PC-9 (cell line): ENCODE measurements at regions not wholly inside any gene's neighbourhood (a gene's known extent, or its start where the extent isn't known, plus 50 kb on each side); places are given as distances from the start of the nearest gene placed in this dataset.

ENCODE experiments used
- EZH2 ChIP-seq: fragments of 200-600 bp; sonication (generic); IDR thresholded peaks from 2 replicates; pipeline ENCODE4 v1.8.0; 2017; ENCODE audit warnings: antibody characterized with exemption, low read depth
- TF ChIP-seq, protein P1 (sequence below): fragments of 200-600 bp; sonication (generic); conservative IDR thresholded peaks from 2 replicates; pipeline ENCODE4 v1.6.1; 2017; ENCODE audit warnings: mixed run types, antibody characterized with exemption, mild to moderate bottlenecking, moderate library complexity

- TF ChIP-seq, protein P1, sequence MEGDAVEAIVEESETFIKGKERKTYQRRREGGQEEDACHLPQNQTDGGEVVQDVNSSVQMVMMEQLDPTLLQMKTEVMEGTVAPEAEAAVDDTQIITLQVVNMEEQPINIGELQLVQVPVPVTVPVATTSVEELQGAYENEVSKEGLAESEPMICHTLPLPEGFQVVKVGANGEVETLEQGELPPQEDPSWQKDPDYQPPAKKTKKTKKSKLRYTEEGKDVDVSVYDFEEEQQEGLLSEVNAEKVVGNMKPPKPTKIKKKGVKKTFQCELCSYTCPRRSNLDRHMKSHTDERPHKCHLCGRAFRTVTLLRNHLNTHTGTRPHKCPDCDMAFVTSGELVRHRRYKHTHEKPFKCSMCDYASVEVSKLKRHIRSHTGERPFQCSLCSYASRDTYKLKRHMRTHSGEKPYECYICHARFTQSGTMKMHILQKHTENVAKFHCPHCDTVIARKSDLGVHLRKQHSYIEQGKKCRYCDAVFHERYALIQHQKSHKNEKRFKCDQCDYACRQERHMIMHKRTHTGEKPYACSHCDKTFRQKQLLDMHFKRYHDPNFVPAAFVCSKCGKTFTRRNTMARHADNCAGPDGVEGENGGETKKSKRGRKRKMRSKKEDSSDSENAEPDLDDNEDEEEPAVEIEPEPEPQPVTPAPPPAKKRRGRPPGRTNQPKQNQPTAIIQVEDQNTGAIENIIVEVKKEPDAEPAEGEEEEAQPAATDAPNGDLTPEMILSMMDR = no peak
- TF ChIP-seq EZH2 = no peak
Observed at GRCh38 chr4:152037435-152037834, 276.6 kb upstream of the GATB start.
